ENCODE measurements at regions not wholly inside any gene's neighbourhood (a gene's known extent, or its start where the extent isn't known, plus 50 kb on each side); places are given as distances from the start of the nearest gene placed in this dataset.

- DNase-seq = no peak
These were observed 178.0 kb upstream of the MIR17HG start for GRCh38 chr13:91169321-91170050.

GRCh38 chr13:91172160-91172559 lies 175.3 kb upstream of the MIR17HG start:
- no peak for DNase-seq

GRCh38 chr13:91174886-91175501 lies 172.5 kb upstream of the MIR17HG start:
- DNase-seq = no peak

- no peak for DNase-seq
These were observed 169.4 kb upstream of the MIR17HG start for GRCh38 chr13:91178099-91178498.

- DNase-seq = no peak
These were observed 165.6 kb upstream of the MIR17HG start for GRCh38 chr13:91181892-91182291.

- no peak for DNase-seq
These were observed 163.1 kb upstream of the MIR17HG start for GRCh38 chr13:91184244-91184926.

- no peak for DNase-seq
These were observed 162.1 kb upstream of the MIR17HG start for GRCh38 chr13:91185294-91185863.

- no peak for DNase-seq
These were observed 160.0 kb upstream of the MIR17HG start for GRCh38 chr13:91187522-91187921.

GRCh38 chr13:91189506-91189905 lies 158.0 kb upstream of the MIR17HG start:
- no peak for DNase-seq

- DNase-seq = no peak
These were observed 154.1 kb upstream of the MIR17HG start for GRCh38 chr13:91193358-91193757.

GRCh38 chr13:91195789-91196188 lies 151.7 kb upstream of the MIR17HG start:
- no peak for DNase-seq

GRCh38 chr13:91196958-91197357 lies 150.5 kb upstream of the MIR17HG start:
- DNase-seq = no peak

GRCh38 chr13:91199866-91200265 lies 147.6 kb upstream of the MIR17HG start:
- no peak for DNase-seq

GRCh38 chr13:91200486-91200885 lies 147.0 kb upstream of the MIR17HG start:
- DNase-seq = no peak

GRCh38 chr13:91203430-91203829 lies 144.1 kb upstream of the MIR17HG start:
- no peak for DNase-seq

- no peak for DNase-seq
These were observed 140.2 kb upstream of the MIR17HG start for GRCh38 chr13:91207261-91207660.

- DNase-seq = no peak
These were observed 136.0 kb upstream of the MIR17HG start for GRCh38 chr13:91211510-91211909.

- no peak for DNase-seq
These were observed 135.3 kb upstream of the MIR17HG start for GRCh38 chr13:91212231-91212630.

GRCh38 chr13:91214031-91214430 lies 133.5 kb upstream of the MIR17HG start:
- DNase-seq = no peak

GRCh38 chr13:91216928-91217700 lies 130.4 kb upstream of the MIR17HG start:
- no peak for DNase-seq

- DNase-seq = no peak
These were observed 128.3 kb upstream of the MIR17HG start for GRCh38 chr13:91219201-91219600.

- no peak for DNase-seq
These were observed 126.6 kb upstream of the MIR17HG start for GRCh38 chr13:91220872-91221271.

GRCh38 chr13:91228108-91228507 lies 119.4 kb upstream of the MIR17HG start:
- no peak for DNase-seq

All from cerebellar nuclear complex (tissue), 1 donor.